SK-N-MC (cell line): ENCODE measurements at regions not wholly inside any gene's neighbourhood (a gene's known extent, or its start where the extent isn't known, plus 50 kb on each side); places are given as distances from the start of the nearest gene placed in this dataset.

Source experiments
- DNase-seq: peaks from one replicate; pipeline ENCODE4 v3.0.0-alpha.2; 2011; ENCODE audit warnings: low read depth, low spot score
- H3K27ac ChIP-seq: fragments of 200-600 bp; sonication (generic); 2 replicates; pipeline ENCODE4 v1.5.1; 2016; ENCODE audit warnings: mixed run types
- H3K36me3 ChIP-seq: fragments of 200-600 bp; sonication (generic); 2 replicates; pipeline ENCODE4 v1.6.1; 2017; ENCODE audit warnings: antibody characterized with exemption, low read length, mixed read lengths; ENCODE audit not compliant: insufficient read depth
- H3K4me3 ChIP-seq: fragments of 200-600 bp; sonication (generic); 2 replicates; pipeline ENCODE4 v1.5.1; 2016
- H3K9ac ChIP-seq: fragments of 200-600 bp; sonication (generic); 2 replicates; pipeline ENCODE4 v1.8.0; 2017; ENCODE audit warnings: mixed run types, mixed read lengths; ENCODE audit not compliant: insufficient read length
- H3K9me3 ChIP-seq: fragments of 200-600 bp; sonication (generic); 2 replicates; pipeline ENCODE4 v1.6.1; 2017; ENCODE audit warnings: low read depth, mild to moderate bottlenecking, antibody characterized with exemption, low read length, moderate library complexity, mixed read lengths
- EZH2 ChIP-seq: fragments of 200-600 bp; sonication (generic); IDR thresholded peaks from one replicate; pipeline ENCODE4 v1.6.1; 2017; ENCODE audit warnings: antibody characterized with exemption
- FOXP2 ChIP-seq: optimal IDR thresholded peaks from 2 replicates; pipeline ENCODE3; 2011; ENCODE audit warnings: mild to moderate bottlenecking, moderate library complexity; ENCODE audit not compliant: insufficient read depth; ENCODE audit errors: extremely low read length, control extremely low read depth
- POLR2AphosphoS5 ChIP-seq: IDR thresholded peaks from 2 replicates; pipeline ENCODE4 v1.6.1; 2012; ENCODE audit warnings: mild to moderate bottlenecking, low read depth, low read length, borderline replicate concordance

DNA sequence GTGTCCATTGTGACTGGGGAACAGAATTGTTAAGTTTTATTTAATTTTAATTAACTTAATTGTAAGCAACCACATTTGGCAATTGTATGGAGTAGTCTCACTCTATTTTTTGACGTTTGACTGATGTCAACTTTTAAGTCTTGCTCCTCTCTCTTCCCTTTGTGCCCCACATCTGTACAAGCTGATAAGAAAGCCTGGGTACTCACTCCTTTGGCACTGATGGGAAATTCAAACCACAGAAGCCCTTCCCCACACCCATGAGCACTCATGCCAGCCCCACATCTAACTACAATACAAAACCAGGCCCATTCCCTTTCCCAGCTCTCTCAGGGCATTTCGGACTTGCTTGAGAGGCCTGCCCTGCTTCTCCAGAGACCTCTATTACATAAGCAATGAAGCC lies 451.5 kb upstream of the KIF2A start:
- Histone ChIP-seq H3K9ac (no peak overlapping the region), H3K27ac (no peak overlapping the region), H3K36me3 (no peaks in the 10 kb centered on the region), H3K9me3 (no peaks in the 10 kb centered on the region), H3K4me3 (no peak overlapping the region)
- TF ChIP-seq FOXP2 (no peak), EZH2 (no peak), POLR2AphosphoS5 (no peak)
- no peak for DNase-seq

DNA sequence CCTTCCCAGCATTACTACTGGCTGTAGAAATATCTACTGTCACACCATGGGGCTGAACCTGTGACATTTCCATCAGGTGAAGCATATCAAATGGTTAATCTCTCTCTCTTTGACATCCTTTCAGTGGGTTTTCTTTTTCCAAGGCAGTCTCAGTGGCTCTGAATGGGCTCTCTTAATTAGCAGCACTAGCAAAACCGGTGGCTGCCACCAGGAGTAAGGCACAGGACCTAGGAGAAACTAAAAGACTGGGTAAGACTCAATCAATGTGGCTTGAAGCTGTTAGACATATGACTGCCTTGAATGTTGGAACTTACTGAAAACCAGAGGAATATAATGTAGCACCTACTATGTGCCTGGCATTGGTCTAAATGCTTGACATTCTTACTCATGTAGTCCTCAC lies 445.0 kb upstream of the KIF2A start:
- TF ChIP-seq POLR2AphosphoS5 (no peak), FOXP2 (no peak), EZH2 (no peak)
- no peak overlapping the region for H3K9ac ChIP-seq

DNA sequence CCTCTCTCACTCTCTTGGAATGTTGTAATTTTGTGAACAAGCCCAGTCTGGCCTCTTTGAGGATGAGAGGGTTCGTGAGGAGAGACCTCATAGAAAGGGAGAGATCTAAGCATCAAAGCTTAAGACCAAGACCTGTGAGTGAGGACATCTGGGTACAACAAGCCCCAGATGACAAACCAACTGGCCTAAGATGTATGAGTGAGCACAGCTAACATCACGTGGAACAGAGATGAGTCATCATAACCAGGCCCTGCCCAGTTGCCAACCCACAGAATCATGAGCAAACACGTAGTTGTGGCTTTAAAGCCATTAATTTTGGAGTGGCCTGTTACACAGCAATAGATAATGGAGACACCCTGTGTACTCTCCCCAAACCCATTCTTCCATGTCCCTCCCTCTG lies 439.1 kb upstream of the KIF2A start:
- no peak overlapping the region for H3K27ac ChIP-seq
- no peak overlapping the region for H3K4me3 ChIP-seq
- no peaks in the 10 kb centered on the region for H3K9me3 ChIP-seq
- H3K36me3 ChIP-seq: no peaks in the 10 kb centered on the region
- TF ChIP-seq POLR2AphosphoS5: no peak
- no peak for TF ChIP-seq FOXP2
- no peak for TF ChIP-seq EZH2
- no peak overlapping the region for H3K9ac ChIP-seq
- no peak for DNase-seq

More for the DNA sequence above, 445.0 kb upstream of the KIF2A start:
- Histone ChIP-seq H3K36me3 (no peaks in the 10 kb centered on the region), H3K4me3 (no peak overlapping the region), H3K9me3 (no peaks in the 10 kb centered on the region), H3K27ac (no peak overlapping the region)
- DNase-seq: no peak

DNA sequence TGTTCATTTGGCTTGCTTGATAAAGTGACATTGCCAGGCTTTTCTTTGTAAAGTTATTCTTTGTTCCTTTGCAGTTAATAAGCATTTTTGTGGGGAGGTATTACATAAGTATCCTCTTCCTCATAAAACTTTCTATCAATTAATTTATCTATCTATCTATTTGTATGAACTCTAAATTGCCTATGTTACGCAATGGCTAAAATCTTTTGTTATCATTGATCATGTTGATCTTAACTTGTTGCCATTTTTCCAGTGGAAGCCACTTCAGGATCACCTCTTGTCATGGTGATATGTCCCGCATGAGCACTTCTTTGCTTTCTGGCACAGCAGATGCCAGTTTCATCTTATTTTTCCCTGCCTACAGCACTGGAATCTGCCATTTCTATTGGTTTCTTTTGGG lies 436.7 kb upstream of the KIF2A start:
- Histone ChIP-seq H3K27ac (no peak overlapping the region), H3K9ac (no peak overlapping the region), H3K36me3 (no peaks in the 10 kb centered on the region)

GRCh38 chr5:61878471-61878870 lies 427.5 kb upstream of the KIF2A start:
- peak overlapping the region; percentile 37 for H3K9ac ChIP-seq
- TF ChIP-seq FOXP2 (no peak), POLR2AphosphoS5 (peak; percentile 44; the same call in 1 of the 2 replicates), EZH2 (no peak)
- no peaks in the 10 kb centered on the region for H3K9me3 ChIP-seq
- peak overlapping the region; percentile 70 for H3K4me3 ChIP-seq
- DNase-seq: peak; percentile 99
- peak overlapping the region; percentile 96 for H3K27ac ChIP-seq
- H3K36me3 ChIP-seq: no peaks in the 10 kb centered on the region

More for the DNA sequence above, 436.7 kb upstream of the KIF2A start:
- Histone ChIP-seq H3K4me3 (no peak overlapping the region), H3K9me3 (no peaks in the 10 kb centered on the region)
- no peak for DNase-seq
- TF ChIP-seq FOXP2: no peak
- TF ChIP-seq EZH2: no peak
- TF ChIP-seq POLR2AphosphoS5: no peak

DNA sequence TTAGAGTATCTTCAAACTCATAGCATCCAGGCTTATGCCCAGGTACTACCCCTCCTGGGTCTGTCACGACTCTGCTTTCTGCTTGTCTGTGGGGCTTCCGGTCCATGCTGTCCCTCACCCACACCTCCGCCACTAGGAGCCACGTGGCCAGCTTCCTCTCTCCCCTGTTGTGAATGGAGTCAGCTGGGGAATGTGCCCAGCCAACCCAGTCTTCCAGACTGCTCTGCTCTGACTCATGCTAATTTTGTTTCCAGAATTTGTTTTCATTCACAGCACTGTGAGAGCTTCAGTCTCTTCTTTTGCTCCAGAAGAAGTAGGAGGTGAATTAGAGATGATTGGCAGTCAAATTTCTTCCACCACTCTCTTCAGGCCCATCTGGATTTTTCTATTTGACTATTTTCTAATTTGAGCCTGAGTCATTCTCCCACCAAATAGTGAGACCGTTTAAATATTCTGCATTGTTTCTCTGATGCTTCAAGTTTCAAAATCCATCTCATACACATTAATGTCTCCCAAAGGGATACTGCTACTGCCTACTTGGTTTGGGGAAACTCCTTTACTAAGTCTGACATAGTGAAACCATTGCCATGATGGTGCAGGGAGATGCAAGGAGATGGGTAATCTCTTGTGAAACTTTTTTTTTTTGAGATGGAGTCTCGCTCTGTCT lies 424.1 kb upstream of the KIF2A start:
- Histone ChIP-seq H3K9me3 (no peaks in the 10 kb centered on the region), H3K9ac (no peak overlapping the region), H3K4me3 (no peak overlapping the region), H3K27ac (0 out of 2 replicates have a peak overlapping the region, but pooled peaks have one; percentile 45), H3K36me3 (no peaks in the 10 kb centered on the region)
- no peak for DNase-seq
- TF ChIP-seq EZH2 (no peak), POLR2AphosphoS5 (no peak), FOXP2 (no peak)

DNA sequence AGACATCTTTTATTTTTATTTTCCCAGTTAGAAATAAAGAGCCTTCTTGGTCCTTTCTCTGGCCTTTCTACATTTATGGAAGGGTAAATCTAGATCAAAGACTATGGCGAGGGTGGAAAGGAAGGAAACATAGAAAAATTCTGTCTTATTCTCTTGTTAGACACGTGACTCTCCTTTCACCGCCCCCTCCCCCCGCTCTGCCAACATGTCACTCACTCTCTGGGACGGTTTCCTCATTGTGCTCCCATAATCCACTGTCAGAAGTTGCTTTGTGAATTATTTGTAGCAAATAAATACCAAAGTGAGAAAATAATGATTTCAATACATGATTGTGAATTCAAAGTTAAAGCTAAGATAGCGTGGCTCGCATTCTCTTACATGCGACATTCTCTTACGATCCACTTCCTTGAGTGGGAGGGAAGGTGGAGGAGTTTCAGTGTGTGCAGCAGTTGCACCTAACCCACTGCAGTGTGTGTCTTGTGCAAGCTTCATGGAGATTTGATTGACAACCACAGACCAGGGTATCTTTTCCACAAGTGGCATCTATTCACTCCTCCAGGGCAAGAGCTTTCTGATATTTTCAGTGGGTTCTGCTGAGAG lies 423.0 kb upstream of the KIF2A start:
- H3K27ac ChIP-seq: no peak overlapping the region
- no peak overlapping the region for H3K9ac ChIP-seq
- DNase-seq: no peak
- no peaks in the 10 kb centered on the region for H3K36me3 ChIP-seq
- H3K9me3 ChIP-seq: no peaks in the 10 kb centered on the region
- no peak for TF ChIP-seq FOXP2
- no peak for TF ChIP-seq EZH2
- no peak for TF ChIP-seq POLR2AphosphoS5
- H3K4me3 ChIP-seq: no peak overlapping the region

- Histone ChIP-seq H3K36me3 (no peaks in the 10 kb centered on the region), H3K9ac (peak overlapping the region; percentile 19), H3K27ac (peak overlapping the region; percentile 75), H3K4me3 (peak overlapping the region; percentile 12; the same call in 1 of the 2 replicates), H3K9me3 (no peaks in the 10 kb centered on the region)
- no peak for DNase-seq
- no peak for TF ChIP-seq POLR2AphosphoS5
- TF ChIP-seq FOXP2: no peak
- no peak for TF ChIP-seq EZH2
Observed at GRCh38 chr5:61884252-61884855, 421.7 kb upstream of the KIF2A start.
